ENCODE measurements at regions not wholly inside any gene's neighbourhood (a gene's known extent, or its start where the extent isn't known, plus 50 kb on each side); places are given as distances from the start of the nearest gene placed in this dataset.
"Not testable (repeated sequence)": the region's sequence is repeated elsewhere in the genome, so short reads cannot be mapped to it uniquely, and the experiment has no call there.

DNA sequence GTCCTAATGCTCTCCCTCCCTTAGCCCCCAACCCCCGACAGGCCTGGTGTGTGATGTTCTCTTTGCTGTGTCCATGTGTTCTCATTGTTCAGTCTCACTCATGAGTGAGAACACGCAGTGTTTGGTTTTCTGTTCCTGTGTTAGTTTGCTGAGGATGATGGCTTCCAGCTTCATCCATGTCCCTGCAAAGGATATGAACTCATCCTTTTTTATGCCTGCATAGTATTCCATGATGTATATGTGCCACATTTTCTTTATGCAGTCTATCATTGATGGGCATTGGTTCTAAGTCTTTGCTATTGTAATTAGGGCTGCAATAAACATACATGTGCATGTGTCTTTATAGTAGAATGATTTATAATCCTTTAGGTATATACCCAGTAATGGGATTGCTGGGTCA lies 184.7 kb upstream of the AHR start:
- TF ChIP-seq, protein P1, sequence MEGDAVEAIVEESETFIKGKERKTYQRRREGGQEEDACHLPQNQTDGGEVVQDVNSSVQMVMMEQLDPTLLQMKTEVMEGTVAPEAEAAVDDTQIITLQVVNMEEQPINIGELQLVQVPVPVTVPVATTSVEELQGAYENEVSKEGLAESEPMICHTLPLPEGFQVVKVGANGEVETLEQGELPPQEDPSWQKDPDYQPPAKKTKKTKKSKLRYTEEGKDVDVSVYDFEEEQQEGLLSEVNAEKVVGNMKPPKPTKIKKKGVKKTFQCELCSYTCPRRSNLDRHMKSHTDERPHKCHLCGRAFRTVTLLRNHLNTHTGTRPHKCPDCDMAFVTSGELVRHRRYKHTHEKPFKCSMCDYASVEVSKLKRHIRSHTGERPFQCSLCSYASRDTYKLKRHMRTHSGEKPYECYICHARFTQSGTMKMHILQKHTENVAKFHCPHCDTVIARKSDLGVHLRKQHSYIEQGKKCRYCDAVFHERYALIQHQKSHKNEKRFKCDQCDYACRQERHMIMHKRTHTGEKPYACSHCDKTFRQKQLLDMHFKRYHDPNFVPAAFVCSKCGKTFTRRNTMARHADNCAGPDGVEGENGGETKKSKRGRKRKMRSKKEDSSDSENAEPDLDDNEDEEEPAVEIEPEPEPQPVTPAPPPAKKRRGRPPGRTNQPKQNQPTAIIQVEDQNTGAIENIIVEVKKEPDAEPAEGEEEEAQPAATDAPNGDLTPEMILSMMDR (IDR thresholded peaks at IDR 0.05): not testable (repeated sequence)
- TF ChIP-seq, protein P2, sequence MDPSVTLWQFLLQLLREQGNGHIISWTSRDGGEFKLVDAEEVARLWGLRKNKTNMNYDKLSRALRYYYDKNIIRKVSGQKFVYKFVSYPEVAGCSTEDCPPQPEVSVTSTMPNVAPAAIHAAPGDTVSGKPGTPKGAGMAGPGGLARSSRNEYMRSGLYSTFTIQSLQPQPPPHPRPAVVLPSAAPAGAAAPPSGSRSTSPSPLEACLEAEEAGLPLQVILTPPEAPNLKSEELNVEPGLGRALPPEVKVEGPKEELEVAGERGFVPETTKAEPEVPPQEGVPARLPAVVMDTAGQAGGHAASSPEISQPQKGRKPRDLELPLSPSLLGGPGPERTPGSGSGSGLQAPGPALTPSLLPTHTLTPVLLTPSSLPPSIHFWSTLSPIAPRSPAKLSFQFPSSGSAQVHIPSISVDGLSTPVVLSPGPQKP (IDR thresholded peaks at IDR 0.05; ENCODE audit: low read depth, low read length): not testable (repeated sequence)
- TF ChIP-seq, protein P3, sequence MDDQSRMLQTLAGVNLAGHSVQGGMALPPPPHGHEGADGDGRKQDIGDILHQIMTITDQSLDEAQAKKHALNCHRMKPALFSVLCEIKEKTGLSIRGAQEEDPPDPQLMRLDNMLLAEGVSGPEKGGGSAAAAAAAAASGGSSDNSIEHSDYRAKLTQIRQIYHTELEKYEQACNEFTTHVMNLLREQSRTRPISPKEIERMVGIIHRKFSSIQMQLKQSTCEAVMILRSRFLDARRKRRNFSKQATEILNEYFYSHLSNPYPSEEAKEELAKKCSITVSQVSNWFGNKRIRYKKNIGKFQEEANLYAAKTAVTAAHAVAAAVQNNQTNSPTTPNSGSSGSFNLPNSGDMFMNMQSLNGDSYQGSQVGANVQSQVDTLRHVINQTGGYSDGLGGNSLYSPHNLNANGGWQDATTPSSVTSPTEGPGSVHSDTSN (IDR thresholded peaks at IDR 0.05): not testable (repeated sequence)
- not testable (repeated sequence) for TF ChIP-seq RAD21 (conservative IDR thresholded peaks at IDR 0.05 in 1 of 2, IDR thresholded peaks at IDR 0.05 in 1 of 2); EP300 (IDR thresholded peaks at IDR 0.05); MAZ (IDR thresholded peaks at IDR 0.05; ENCODE audit: borderline replicate concordance, low read depth, low read length)
- TF ChIP-seq, protein P4, sequence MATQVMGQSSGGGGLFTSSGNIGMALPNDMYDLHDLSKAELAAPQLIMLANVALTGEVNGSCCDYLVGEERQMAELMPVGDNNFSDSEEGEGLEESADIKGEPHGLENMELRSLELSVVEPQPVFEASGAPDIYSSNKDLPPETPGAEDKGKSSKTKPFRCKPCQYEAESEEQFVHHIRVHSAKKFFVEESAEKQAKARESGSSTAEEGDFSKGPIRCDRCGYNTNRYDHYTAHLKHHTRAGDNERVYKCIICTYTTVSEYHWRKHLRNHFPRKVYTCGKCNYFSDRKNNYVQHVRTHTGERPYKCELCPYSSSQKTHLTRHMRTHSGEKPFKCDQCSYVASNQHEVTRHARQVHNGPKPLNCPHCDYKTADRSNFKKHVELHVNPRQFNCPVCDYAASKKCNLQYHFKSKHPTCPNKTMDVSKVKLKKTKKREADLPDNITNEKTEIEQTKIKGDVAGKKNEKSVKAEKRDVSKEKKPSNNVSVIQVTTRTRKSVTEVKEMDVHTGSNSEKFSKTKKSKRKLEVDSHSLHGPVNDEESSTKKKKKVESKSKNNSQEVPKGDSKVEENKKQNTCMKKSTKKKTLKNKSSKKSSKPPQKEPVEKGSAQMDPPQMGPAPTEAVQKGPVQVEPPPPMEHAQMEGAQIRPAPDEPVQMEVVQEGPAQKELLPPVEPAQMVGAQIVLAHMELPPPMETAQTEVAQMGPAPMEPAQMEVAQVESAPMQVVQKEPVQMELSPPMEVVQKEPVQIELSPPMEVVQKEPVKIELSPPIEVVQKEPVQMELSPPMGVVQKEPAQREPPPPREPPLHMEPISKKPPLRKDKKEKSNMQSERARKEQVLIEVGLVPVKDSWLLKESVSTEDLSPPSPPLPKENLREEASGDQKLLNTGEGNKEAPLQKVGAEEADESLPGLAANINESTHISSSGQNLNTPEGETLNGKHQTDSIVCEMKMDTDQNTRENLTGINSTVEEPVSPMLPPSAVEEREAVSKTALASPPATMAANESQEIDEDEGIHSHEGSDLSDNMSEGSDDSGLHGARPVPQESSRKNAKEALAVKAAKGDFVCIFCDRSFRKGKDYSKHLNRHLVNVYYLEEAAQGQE (IDR thresholded peaks at IDR 0.05): not testable (repeated sequence)
